ENCODE measurements at regions not wholly inside any gene's neighbourhood (a gene's known extent, or its start where the extent isn't known, plus 50 kb on each side); places are given as distances from the start of the nearest gene placed in this dataset.
A peak's percentile ranks its signal among the peaks of the same experiment; 100 is the strongest.

DNA sequence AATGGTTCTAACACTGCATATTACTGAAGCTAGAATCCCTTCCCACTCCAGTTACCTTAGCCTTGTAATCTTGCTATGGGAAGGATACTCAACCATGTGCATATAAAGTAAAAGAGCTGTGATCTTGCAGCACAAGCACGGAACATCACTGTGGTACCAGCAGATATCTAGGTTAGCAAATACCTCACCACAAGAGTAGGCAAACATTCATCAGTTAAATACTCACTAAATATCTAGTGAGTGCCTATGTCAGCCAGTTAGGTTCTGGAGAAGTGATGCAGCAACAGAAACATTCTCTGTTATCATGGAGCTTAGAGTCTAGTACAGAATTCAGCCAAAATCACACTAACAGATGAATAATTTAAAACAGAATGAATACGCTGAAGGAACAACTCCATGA lies 349.6 kb upstream of the UBE2E3 start:
- Histone ChIP-seq H3K27ac (no peak overlapping the region), H3K27me3 (no peaks in the 10 kb centered on the region), H3K9me3 (ENCODE audit: low read depth) (no peaks in the 10 kb centered on the region), H3K4me3 (no peak overlapping the region), H3K4me1 (ENCODE audit: low read depth) (no peaks in the 10 kb centered on the region), H3K36me3 (no peaks in the 10 kb centered on the region)
- TF ChIP-seq, protein P1, sequence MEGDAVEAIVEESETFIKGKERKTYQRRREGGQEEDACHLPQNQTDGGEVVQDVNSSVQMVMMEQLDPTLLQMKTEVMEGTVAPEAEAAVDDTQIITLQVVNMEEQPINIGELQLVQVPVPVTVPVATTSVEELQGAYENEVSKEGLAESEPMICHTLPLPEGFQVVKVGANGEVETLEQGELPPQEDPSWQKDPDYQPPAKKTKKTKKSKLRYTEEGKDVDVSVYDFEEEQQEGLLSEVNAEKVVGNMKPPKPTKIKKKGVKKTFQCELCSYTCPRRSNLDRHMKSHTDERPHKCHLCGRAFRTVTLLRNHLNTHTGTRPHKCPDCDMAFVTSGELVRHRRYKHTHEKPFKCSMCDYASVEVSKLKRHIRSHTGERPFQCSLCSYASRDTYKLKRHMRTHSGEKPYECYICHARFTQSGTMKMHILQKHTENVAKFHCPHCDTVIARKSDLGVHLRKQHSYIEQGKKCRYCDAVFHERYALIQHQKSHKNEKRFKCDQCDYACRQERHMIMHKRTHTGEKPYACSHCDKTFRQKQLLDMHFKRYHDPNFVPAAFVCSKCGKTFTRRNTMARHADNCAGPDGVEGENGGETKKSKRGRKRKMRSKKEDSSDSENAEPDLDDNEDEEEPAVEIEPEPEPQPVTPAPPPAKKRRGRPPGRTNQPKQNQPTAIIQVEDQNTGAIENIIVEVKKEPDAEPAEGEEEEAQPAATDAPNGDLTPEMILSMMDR (IDR thresholded peaks at IDR 0.05; ENCODE audit: low read depth, low read length): no peak
- no peak for DNase-seq (ENCODE audit: low read depth in 1 of 2, low spot score in 1 of 2)

DNA sequence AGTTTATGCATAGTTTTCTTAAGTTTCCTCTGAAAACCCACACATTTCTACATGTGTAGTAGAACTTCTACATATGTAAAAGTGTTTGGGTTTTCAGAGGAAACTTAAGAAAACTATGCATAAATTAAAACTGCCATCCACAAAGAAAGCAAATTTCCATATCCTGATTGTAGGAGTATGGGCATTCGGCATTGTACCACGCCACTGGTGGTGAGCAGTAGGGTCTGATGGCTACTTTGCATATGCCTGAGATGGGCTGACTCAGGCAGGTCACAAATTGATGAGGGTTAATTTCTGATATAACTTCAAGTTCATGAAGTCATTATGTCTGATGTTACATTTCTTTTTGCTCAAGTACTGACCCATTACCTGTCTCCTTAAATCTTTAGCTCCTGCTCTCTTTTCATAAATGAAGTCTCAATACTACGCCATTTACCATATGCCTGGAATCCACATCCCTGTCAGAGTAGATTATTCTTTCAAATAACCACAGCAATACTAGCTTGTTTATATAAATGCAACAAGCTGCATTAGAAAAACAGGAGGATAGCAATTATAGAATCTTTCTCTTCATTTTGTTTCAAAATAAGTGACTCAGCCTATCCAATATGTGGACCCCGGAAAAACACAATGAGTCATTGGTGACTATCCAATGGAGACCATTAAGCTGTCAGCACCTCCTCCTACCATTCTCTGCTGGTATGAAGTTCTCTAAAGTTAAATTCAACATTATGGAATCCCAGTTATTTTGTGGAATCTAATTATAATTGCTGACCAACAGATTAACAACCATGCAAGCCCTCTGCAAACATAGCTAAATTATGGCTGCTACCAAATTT lies 355.2 kb upstream of the UBE2E3 start:
- H3K9me3 ChIP-seq (ENCODE audit: low read depth): no peaks in the 10 kb centered on the region
- H3K4me3 ChIP-seq: no peak overlapping the region
- peak in 1 of 2 donors; percentile 74 for DNase-seq (ENCODE audit: low read depth in 1 of 2, low spot score in 1 of 2)
- TF ChIP-seq, protein P1 (IDR thresholded peaks at IDR 0.05; ENCODE audit: low read depth, low read length): no peak
- H3K36me3 ChIP-seq: no peaks in the 10 kb centered on the region
- H3K4me1 ChIP-seq (ENCODE audit: low read depth): no peaks in the 10 kb centered on the region
- no peak overlapping the region for H3K27ac ChIP-seq
- no peaks in the 10 kb centered on the region for H3K27me3 ChIP-seq

DNA sequence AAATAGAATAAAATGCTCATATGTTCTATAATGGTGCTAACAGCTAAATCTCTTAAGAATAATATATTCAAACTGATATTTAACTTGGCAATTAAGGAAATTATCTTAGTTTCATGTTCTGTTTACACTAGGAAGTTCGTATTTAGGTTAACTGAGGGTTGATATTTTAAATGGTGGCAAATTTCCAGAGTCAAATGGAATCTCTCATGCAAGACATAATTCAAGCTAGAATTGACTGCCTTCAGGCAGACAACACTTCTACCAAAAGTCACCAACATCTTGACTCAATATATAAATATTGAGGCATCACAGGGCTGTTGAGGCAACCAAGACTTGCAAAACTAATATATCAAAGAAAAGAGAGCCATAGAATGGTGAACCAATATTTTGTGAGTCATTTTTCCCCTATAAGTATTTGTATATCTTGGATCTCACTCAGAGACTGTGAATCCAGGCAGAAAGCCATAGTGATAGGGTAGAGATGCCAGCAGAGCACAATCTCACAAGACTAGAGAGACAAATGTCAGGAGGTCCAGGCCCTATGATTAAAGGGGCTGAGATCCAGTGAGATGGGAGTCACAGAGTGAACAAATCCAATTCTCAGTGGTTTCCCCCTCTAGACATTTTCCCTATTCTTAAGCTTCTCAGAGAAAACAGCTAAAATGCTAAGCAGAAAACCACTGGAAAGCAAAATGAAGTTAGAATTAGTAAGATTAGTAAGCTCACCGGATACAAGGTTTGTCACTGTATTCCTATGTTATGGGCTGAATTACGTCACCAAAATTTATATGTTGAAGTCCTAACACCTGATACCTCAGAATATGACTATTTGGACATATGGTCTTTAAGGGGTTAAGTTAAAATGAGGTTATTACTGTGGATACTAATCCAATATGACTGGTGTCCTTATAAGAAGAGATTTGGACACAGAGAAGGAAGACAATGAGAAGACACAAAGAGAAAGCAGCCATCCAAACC lies 358.2 kb upstream of the UBE2E3 start:
- Histone ChIP-seq H3K9me3 (ENCODE audit: low read depth) (no peaks in the 10 kb centered on the region), H3K36me3 (no peaks in the 10 kb centered on the region), H3K27ac (no peak overlapping the region), H3K4me1 (ENCODE audit: low read depth) (no peaks in the 10 kb centered on the region), H3K4me3 (no peak overlapping the region), H3K27me3 (no peaks in the 10 kb centered on the region)
- peak in 1 of 2 donors; percentile 22 for DNase-seq (ENCODE audit: low read depth in 1 of 2, low spot score in 1 of 2)
- TF ChIP-seq, protein P1 (IDR thresholded peaks at IDR 0.05; ENCODE audit: low read depth, low read length): no peak

DNA sequence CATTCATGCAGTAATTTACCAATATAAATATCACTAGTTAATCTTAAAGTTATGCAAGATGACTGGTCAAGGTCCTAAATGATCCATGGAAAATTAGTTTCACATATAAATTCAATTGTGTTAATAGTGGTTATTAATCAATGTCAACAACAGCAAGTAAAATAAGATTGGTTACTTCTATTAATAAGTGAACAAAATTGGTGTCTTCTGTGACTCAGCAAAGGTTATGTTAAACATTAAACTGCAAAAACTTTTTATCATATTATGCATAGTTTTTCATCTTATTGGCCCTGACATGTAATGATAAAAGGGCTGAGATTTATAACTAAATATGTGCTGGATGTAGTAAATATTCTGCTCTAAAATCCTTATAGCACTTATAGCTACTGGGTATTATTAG lies 359.0 kb upstream of the UBE2E3 start:
- no peaks in the 10 kb centered on the region for H3K27me3 ChIP-seq
- no peaks in the 10 kb centered on the region for H3K4me1 ChIP-seq (ENCODE audit: low read depth)
- TF ChIP-seq, protein P1 (IDR thresholded peaks at IDR 0.05; ENCODE audit: low read depth, low read length): no peak
- H3K9me3 ChIP-seq (ENCODE audit: low read depth): no peaks in the 10 kb centered on the region
- DNase-seq (ENCODE audit: low read depth in 1 of 2, low spot score in 1 of 2): no peak
- no peaks in the 10 kb centered on the region for H3K36me3 ChIP-seq
- H3K4me3 ChIP-seq: no peak overlapping the region
- H3K27ac ChIP-seq: no peak overlapping the region

DNA sequence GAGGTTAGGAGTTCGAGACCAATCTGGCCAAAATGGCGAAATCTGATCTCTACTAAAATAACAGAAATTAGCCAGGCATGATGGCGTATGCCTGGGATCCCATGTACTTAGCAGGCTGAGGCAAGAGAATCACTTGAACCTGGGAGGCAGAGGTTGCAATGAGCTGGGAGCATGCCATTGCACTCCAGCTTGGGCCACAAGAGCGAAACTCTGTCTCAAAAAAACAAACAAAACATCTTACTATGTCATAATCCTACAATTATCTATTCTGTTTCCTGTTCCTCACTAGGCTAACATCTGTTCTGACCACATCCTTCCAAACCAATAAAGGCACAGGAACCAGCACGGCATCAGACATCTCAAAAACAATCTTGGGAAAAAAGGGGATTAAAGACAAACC lies 361.8 kb upstream of the UBE2E3 start:
- peak in 1 of 2 donors; percentile 80 for DNase-seq (ENCODE audit: low read depth in 1 of 2, low spot score in 1 of 2)
- Histone ChIP-seq H3K36me3 (no peaks in the 10 kb centered on the region), H3K27me3 (no peaks in the 10 kb centered on the region), H3K4me1 (ENCODE audit: low read depth) (no peaks in the 10 kb centered on the region), H3K4me3 (no peak overlapping the region), H3K9me3 (ENCODE audit: low read depth) (no peaks in the 10 kb centered on the region), H3K27ac (no peak overlapping the region)
- TF ChIP-seq, protein P1 (IDR thresholded peaks at IDR 0.05; ENCODE audit: low read depth, low read length): no peak
